Keratinocyte (primary cell): ENCODE measurements at regions not wholly inside any gene's neighbourhood (a gene's known extent, or its start where the extent isn't known, plus 50 kb on each side); places are given as distances from the start of the nearest gene placed in this dataset.
"Not testable (repeated sequence)": the region's sequence is repeated elsewhere in the genome, so short reads cannot be mapped to it uniquely, and the experiment has no call there.

Experiments used
- DNase-seq: peaks from one replicate; pipeline ENCODE4 v3.0.0-alpha.2; 2011; ENCODE audit warnings: low read depth, missing footprints, low spot score
- FAIRE-seq: peaks from 2 replicates; lab custom pipeline; 2011; peaks lifted over from hg19 to GRCh38; lab: Jason Lieb, UNC
- H2AFZ ChIP-seq: 2 replicates; pipeline ENCODE4 v1.6.0; 2012; ENCODE audit warnings: low read length, control low read depth, inconsistent platforms; ENCODE audit not compliant: control insufficient read depth
- H3K27ac ChIP-seq: 2 replicates; pipeline ENCODE4 v1.5.1; 2011; ENCODE audit warnings: low read length; ENCODE audit not compliant: control insufficient read depth, insufficient read depth
- H3K27me3 ChIP-seq: 3 replicates; pipeline ENCODE4 v1.6.0; 2011; ENCODE audit warnings: low read length; ENCODE audit not compliant: control insufficient read depth, insufficient read depth; ENCODE audit errors: extremely low read depth
- H3K36me3 ChIP-seq, 2 experiments: 2 replicates in 1 of 2; 3 replicates in 1 of 2; pipeline ENCODE4 v1.5.1; 2011; ENCODE audit warnings: low read length in 2 of 2, mild to moderate bottlenecking in 1 of 2; ENCODE audit not compliant: control insufficient read depth in 2 of 2, insufficient read depth in 2 of 2; ENCODE audit errors: extremely low read depth in 1 of 2
- H3K4me1 ChIP-seq: 3 replicates; pipeline ENCODE4 v1.5.1; 2011; ENCODE audit warnings: low read length; ENCODE audit not compliant: control insufficient read depth, insufficient read depth; ENCODE audit errors: extremely low read depth
- H3K4me2 ChIP-seq: 3 replicates; pipeline ENCODE4 v1.6.0; 2011; ENCODE audit warnings: low read depth, low read length; ENCODE audit not compliant: control insufficient read depth, insufficient read depth; ENCODE audit errors: extremely low read depth
- H3K4me3 ChIP-seq, 3 experiments: fragments of 200-600 bp in 1 of 3; sonication (generic) in 1 of 3; 2 replicates in 2 of 3; 3 replicates in 1 of 3; pipeline ENCODE4 v1.5.1; 2011 to 2016; ENCODE audit warnings: low read length in 3 of 3, mild to moderate bottlenecking in 3 of 3, control low read depth in 2 of 3, inconsistent platforms in 1 of 3, low read depth in 1 of 3, mixed read lengths in 1 of 3, mixed run types in 1 of 3, moderate library complexity in 1 of 3; ENCODE audit not compliant: control insufficient read depth in 2 of 3, insufficient read depth in 2 of 3; ENCODE audit errors: extremely low read depth in 1 of 3
- H3K79me2 ChIP-seq: 2 replicates; pipeline ENCODE4 v1.6.0; 2012; ENCODE audit warnings: low read length; ENCODE audit not compliant: control insufficient read depth, insufficient read depth
- H3K9ac ChIP-seq: 3 replicates; pipeline ENCODE4 v1.6.0; 2011; ENCODE audit warnings: low read length; ENCODE audit not compliant: control insufficient read depth, insufficient read depth; ENCODE audit errors: extremely low read depth
- H3K9me1 ChIP-seq: 3 replicates; pipeline ENCODE4 v1.6.0; 2011; ENCODE audit warnings: low read length; ENCODE audit not compliant: control insufficient read depth, insufficient read depth; ENCODE audit errors: extremely low read depth
- H3K9me3 ChIP-seq: 2 replicates; pipeline ENCODE4 v1.5.1; 2012; ENCODE audit warnings: low read depth, low read length; ENCODE audit not compliant: control insufficient read depth
- H4K20me1 ChIP-seq: 3 replicates; pipeline ENCODE4 v1.6.0; 2011; ENCODE audit warnings: low read length; ENCODE audit not compliant: control insufficient read depth, insufficient read depth; ENCODE audit errors: extremely low read depth
- CTCF ChIP-seq, 3 experiments: IDR thresholded peaks in 1 of 3; conservative IDR thresholded peaks in 1 of 3; optimal IDR thresholded peaks in 1 of 3; 2 replicates in 2 of 3; 3 replicates in 1 of 3; pipeline versions ENCODE3 to v1.5.1; 2011; ENCODE audit warnings: low read length in 3 of 3, mild to moderate bottlenecking in 3 of 3, moderate library complexity in 2 of 3, control low read depth in 1 of 3, inconsistent platforms in 1 of 3; ENCODE audit not compliant: insufficient read depth in 2 of 3; ENCODE audit errors: extremely low read depth in 1 of 3
- EZH2 ChIP-seq: IDR thresholded peaks from one replicate; pipeline ENCODE4 v1.6.1; 2012; ENCODE audit warnings: inconsistent platforms, mild to moderate bottlenecking, low read length, moderate library complexity
- dilution Hi-C: fragments of 300-500 bp; cut with MboI; formaldehyde crosslinking; loops from one replicate; pipeline ENCODE4 v1.7.0; 2020; ENCODE audit warnings: low sequenced_read_pairs; ENCODE audit not compliant: extremely low pct_ligation_motif_present

GRCh38 chr9:100653643-100654334 lies 75.9 kb downstream of the CAVIN4 start:
- H3K9ac ChIP-seq: no peak overlapping the region
- H4K20me1 ChIP-seq: no peaks in the 10 kb centered on the region
- no peak overlapping the region for H2AFZ ChIP-seq
- TF ChIP-seq CTCF (optimal IDR thresholded peaks at IDR 0.05 in 1 of 3, IDR thresholded peaks at IDR 0.05 in 1 of 3, conservative IDR thresholded peaks at IDR 0.05 in 1 of 3; ENCODE audit: extremely low read depth in 1 of 3, insufficient read depth in 2 of 3, low read length in 3 of 3): no peak
- DNase-seq (no peak), FAIRE-seq (no peak)
- no peaks in the 10 kb centered on the region for H3K9me1 ChIP-seq
- dilution Hi-C loops: no loop called here
- no peaks in the 10 kb centered on the region for H3K9me3 ChIP-seq
- no peaks in the 10 kb centered on the region for H3K4me1 ChIP-seq
- no peaks in the 10 kb centered on the region for H3K36me3 ChIP-seq
- no peaks in the 10 kb centered on the region for H3K79me2 ChIP-seq
- no peak overlapping the region for H3K27ac ChIP-seq
- no peak overlapping the region for H3K4me3 ChIP-seq
- no peaks in the 10 kb centered on the region for H3K27me3 ChIP-seq
- H3K4me2 ChIP-seq: no peak overlapping the region

- DNase-seq, H4K20me1 ChIP-seq, H3K9me1 ChIP-seq, H2AFZ ChIP-seq, H3K4me3 ChIP-seq, H3K4me1 ChIP-seq, H3K9me3 ChIP-seq, H3K9ac ChIP-seq, H3K36me3 ChIP-seq, H3K27me3 ChIP-seq, dilution Hi-C loops, H3K27ac ChIP-seq, FAIRE-seq, H3K4me2 ChIP-seq, H3K79me2 ChIP-seq: not testable (repeated sequence)
Observed at GRCh38 chr9:100656851-100657250, 79.0 kb downstream of the CAVIN4 start.

DNA sequence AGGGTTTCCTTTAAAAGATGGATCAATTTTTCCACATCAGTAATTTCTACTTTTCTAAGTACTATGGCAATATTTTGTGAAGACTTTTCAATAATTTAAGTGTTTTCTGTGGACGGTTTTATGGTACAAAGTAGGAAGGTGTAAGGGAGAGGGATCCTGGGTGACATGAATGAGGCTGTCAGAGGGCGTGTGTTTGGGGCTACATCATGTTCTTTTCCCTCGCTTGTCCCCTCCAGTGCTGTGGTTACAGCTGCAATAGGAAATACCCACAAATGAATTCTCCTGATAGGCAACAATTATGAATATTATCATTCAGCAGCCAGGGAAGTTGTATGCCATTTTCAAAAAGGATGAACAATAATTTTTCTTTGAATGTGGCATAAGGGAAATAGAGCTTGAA lies 83.8 kb downstream of the CAVIN4 start:
- H3K36me3 ChIP-seq: no peaks in the 10 kb centered on the region
- no peak overlapping the region for H3K27ac ChIP-seq
- H3K9me3 ChIP-seq: no peaks in the 10 kb centered on the region
- dilution Hi-C loops: no loop called here
- H2AFZ ChIP-seq: no peak overlapping the region
- FAIRE-seq: no peak
- TF ChIP-seq EZH2 (no peak), CTCF (optimal IDR thresholded peaks at IDR 0.05 in 1 of 3, IDR thresholded peaks at IDR 0.05 in 1 of 3, conservative IDR thresholded peaks at IDR 0.05 in 1 of 3; ENCODE audit: extremely low read depth in 1 of 3, insufficient read depth in 2 of 3, low read length in 3 of 3) (no peak)
- H3K4me2 ChIP-seq: no peak overlapping the region
- no peaks in the 10 kb centered on the region for H3K27me3 ChIP-seq
- DNase-seq: no peak
- no peak overlapping the region for H3K4me3 ChIP-seq
- no peaks in the 10 kb centered on the region for H3K4me1 ChIP-seq
- no peak overlapping the region for H3K9ac ChIP-seq
- no peaks in the 10 kb centered on the region for H3K9me1 ChIP-seq
- H4K20me1 ChIP-seq: no peaks in the 10 kb centered on the region
- H3K79me2 ChIP-seq: no peaks in the 10 kb centered on the region
